GM12892 (cell line): ENCODE measurements at regions not wholly inside any gene's neighbourhood (a gene's known extent, or its start where the extent isn't known, plus 50 kb on each side); places are given as distances from the start of the nearest gene placed in this dataset.

Source experiments
- POLR2A ChIP-seq: IDR thresholded peaks from 2 replicates; pipeline ENCODE4 v1.6.1; 2011; ENCODE audit warnings: low read depth, low read length, control low read depth
- POLR2AphosphoS5 ChIP-seq: IDR thresholded peaks from 2 replicates; pipeline ENCODE4 v1.6.1; 2011; ENCODE audit warnings: low read depth, low read length, control low read depth
- TAF1 ChIP-seq: IDR thresholded peaks from 2 replicates; pipeline ENCODE4 v1.6.1; 2011; ENCODE audit warnings: low read depth, mild to moderate bottlenecking, control low read depth, low read length, borderline replicate concordance

- TF ChIP-seq POLR2A (no peak), TAF1 (no peak), POLR2AphosphoS5 (no peak)
Observed at GRCh38 chr6:54655162-54655561, 191.4 kb upstream of the FAM83B start.
